NCI-H1092 (cell line): ENCODE measurements at regions not wholly inside any gene's neighbourhood (a gene's known extent, or its start where the extent isn't known, plus 50 kb on each side); places are given as distances from the start of the nearest gene placed in this dataset.

Experiments used
- DNase-seq: peaks from one replicate; lab custom pipeline; 2025; lab: John Stamatoyannopoulos, UW

DNA sequence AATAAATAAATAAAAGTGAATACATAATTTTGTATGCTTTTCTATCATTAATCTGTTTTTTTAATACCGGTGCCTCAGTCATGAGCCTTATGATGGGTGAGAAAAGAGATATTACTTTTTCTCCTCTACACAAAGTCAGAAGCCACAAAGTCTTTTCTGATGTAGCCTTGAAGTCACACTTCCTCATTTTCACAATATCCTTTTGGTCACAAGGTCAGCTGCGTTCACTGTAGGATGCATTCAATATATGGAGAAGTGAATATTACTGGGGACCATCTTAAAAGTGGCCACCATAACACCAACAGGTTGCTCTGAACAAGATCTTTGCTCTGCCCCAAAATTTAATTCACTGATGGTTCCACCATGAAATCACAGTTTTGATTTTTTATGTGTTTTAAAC lies 83.3 kb upstream of the TNR start:
- DNase-seq: no peak

DNA sequence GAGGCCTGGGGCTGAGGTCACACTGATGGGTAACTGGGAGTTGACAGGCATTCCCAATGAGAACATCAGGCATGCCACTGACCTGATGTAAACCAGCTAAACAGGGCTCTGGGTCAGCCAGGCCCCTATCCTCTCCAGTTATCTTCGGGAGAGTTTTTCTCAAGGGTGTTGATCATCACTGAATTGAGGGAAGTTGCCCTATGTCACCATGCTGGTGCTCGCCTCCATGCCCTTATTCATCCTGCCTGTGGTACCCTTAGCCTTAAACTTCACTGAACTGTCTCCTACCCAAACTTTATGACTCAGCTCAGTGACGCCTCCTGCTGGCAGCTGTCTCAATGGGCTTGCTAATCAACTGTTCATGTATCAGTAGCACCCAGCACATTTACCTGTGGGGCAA lies 80.7 kb upstream of the TNR start:
- DNase-seq: no peak

DNA sequence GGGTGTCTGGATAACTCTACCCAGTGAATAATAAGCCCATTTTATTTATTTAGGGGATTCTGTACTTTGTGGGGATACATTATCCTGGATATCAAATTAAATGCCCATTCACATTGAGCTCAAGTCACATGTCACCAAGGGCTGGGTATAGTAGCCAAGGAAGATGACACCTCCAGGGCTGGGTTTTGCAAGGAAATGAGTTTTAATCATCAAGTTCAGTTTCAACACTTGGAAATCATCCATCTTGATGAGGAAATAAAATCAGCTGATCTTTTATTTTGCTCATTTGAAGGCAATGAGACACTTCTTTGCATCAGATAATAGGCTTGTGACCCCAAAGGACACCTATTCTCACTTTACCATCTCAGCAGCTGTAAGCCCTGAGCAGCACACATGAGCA lies 80.0 kb upstream of the TNR start:
- no peak for DNase-seq

DNA sequence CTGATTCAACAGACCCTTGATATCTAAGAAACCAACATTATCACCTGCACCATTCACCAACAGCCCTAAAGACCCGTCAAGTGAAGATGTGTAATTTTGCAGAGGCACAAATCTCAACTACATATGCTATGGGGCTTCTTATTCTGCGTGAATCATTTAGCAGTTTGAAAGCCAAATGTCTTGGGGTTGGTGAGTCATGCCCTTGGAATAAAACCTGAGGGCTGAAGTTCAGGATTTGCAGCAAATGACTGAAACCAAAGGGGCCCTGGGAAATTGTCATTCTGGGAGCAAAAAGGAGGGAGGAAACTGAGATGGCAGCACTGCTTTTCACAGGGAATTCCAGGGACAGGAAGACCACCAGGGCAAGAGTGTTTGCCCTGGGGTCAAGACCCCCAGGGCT lies 79.2 kb upstream of the TNR start:
- no peak for DNase-seq

DNA sequence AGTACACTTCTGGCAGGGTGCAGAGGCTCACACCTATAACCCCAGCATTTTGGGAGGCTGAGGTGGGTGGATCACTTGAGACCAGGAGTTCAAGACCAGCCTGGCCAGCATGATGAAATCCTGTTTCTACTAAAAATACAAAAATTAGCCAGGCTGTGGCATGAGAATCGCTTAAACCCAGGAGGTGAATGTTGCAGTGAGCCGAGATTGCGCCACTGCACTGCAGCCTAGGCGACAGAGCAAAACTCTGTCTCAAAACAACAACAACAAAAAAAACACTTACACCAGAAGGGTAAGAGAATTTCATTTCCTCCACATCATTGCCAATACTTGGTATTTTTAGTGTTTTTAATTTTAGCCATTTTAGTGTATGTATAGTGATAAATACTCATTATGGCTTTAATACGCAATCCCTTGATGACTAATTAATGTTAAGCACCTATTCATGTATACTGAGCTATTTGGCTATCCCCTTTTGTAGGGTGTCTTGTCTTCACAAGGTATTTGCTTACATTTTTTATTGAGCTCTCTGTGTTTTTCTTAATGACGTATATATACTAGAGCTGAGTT lies 77.1 kb upstream of the TNR start:
- DNase-seq: no peak

DNA sequence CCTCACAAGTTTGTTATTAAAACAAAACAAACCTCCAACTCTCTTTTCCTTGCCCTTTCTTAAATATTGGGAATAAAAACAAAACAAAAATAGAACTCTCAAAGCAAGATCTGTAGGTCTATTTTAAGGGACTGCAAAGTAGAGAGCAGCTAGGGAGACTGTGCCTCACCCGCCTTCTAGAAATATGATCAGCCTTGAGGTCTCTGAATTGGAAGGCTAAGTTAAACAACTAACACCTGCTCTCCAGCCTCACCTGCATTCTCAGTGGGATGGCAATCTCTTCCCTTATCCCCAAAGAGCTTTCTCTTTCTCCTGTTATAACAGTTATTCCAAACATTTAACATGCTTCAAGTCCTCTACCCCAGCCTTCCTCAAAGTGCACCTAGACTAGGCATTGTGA lies 75.5 kb upstream of the TNR start:
- no peak for DNase-seq

DNA sequence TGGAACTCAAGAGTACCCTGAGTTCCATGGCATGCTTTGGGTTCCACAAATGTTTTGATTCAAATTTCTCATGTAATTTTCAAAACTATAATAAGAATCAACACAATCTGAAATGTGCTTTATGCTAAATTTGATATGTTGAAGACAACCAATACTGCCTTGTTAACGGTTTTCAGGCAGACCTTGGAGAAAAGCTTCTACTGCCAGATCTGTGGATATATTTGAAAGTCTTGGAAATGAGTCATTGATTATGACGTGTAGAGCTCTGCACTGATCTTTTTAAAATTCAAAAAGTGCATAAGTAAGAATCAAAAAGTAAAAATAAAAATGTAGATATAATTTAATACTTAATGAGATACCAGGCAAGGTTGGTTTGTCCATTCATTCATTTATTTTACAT lies 74.0 kb upstream of the TNR start:
- no peak for DNase-seq

DNA sequence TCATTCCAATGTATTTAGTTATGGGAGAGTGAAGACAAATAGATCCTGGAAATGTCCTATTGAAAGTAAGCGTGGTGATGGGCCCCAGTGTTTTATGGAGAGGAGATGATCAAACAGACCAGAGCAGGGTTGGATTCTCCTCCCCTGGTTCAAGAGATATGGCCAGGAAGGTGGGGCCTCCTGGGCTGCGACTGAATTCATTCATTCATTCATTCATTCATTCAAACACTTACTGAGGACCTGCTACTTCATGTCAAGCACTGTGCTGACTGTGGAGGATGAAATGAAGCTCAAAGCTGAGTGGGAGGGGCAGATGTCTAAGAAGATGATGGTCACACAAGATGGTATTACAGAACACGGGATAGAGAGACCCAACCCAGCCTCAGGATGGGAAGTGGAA lies 71.5 kb upstream of the TNR start:
- DNase-seq: no peak

DNA sequence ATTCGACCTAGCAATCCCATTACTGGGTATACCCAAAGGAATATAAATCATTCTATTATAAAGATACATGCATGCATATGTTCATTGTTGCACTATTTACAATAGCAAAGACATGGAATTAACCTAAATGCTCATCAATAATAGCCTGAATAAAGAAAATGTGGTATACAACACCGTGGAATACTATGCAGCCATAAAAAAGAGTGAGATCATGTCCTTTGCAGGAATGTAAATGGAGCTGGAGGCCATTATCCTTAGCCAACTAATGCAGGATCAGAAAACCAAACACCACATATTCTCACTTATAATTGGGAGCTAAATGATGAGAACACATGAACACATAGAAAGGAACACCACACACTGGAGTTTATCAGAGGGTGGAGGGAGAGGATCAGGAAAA lies 69.5 kb upstream of the TNR start:
- no peak for DNase-seq

DNA sequence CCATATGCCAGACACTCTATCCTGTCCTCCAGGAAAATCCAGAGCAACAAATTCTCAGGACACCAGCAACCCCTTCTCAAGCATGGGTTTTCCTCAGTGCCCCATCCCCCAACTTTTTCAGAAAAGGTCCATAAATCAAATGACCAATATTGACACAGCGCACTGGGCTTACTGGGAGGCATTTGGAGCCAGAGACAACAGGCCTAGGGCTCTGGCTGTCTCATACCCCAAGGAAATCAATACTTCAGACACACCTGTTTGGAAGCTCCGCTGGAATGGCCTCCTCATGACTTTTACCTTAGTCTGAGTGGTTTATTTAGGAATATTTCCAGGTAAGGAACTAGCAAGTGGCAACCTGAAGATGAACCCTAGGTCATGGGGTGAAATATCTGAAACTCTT lies 66.9 kb upstream of the TNR start:
- no peak for DNase-seq

DNA sequence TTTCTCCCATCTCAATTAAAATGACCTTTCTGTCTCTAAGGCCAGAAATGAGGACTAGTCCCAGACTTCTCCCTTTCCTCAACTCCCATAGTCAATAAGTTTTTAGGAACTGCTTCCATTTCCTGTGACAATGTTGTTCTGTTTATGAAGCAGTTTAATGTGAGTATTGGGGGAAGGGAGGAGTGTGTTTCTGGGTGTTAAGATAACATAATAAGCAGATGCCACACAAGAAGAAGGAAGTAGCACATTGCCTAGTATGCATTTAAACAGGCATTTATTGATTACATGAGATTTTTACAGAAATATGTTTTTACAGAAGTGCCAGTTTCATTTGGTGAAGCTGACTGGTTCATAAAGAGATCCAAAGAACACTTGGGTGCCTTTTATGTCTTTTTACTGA lies 65.6 kb upstream of the TNR start:
- no peak for DNase-seq

DNA sequence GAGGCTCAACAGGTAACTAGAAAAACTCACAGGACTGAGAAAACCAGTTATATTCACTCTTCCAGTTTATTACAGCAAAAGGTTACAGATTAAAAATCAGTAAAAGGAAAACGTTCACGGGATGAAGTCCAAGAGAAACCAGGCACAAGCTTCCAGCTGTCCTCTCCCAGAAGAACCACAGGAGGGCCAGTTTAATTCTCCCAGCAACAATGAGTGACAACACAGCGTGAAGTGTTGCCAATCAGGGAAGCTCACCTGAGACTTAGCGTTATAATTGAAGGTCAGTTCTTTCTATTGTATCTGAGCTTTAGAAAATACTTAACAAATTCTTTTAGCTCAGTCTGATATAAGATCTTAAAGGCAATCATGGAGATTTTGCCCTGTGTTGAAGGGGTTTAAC lies 65.2 kb upstream of the TNR start:
- DNase-seq: no peak

DNA sequence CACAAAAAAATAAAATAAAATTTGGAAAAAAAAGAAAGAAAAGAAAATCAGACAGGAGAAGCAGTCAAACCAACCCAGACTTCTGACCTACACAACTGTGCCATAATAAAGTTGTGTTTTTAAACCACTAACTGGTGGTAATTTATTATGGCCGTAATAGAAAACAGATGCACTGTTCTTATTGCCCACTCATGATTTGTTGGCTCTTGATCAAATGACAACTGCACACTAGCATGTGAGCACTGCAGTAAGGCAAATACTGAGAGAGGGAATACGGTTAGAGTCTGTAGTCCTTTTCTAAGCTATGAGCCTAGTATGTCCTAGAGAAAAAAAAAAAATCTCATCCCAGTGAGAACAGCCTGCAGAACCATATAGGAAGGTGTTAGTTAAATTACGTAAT lies 61.2 kb upstream of the TNR start:
- DNase-seq: no peak

DNA sequence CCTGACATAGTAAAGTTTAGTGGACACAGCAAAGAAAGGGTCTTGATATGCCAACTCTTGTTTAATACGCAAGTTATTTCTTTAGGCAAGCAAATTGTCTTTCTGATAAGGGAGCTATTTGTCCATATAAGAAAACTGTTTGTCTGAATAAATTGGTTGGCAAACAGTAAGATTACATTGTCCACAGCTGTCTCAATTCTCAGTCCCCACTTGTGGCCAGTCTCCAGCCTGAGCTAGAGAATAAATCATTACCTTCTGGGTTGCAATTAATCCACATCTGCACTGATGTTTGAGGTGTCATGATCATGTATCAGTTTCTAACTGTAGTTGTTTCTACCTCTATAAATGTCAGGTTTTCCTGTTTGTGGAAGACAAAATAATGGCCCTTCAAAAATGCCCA lies 60.0 kb upstream of the TNR start:
- DNase-seq: no peak

DNA sequence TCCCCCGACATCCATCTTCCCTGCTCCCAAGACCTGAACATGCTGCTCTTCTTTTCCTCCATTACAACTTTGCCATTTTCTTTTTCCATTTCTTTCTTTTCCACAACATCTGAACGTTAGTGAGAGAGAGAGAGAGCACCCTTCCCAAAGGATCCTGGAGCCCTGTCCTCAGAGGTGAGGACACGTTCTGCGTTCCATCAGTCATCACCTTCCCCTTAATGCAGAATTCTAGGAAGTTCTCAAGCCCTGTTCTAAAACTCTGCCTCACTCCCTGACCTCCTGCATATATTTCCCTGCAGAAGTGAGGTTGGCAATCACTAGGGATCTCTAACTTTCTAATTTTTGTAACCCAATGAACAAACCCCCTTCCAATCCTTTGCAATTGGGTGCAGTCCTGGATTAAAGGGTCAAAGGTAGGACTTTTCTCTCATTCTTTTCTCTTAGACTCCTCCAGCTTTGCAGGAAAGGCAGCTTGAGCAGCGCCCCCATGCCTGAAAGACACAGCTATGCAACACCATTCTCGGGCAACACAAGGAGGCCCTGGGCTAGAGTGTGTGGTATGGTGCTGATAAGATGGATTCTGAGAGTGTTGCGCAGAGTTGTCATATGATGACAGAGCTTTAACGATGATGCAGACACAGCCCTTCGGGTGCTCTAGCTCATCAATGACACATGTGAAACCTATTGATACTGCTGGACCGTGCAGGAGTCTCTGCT lies 59.2 kb upstream of the TNR start:
- no peak for DNase-seq

DNA sequence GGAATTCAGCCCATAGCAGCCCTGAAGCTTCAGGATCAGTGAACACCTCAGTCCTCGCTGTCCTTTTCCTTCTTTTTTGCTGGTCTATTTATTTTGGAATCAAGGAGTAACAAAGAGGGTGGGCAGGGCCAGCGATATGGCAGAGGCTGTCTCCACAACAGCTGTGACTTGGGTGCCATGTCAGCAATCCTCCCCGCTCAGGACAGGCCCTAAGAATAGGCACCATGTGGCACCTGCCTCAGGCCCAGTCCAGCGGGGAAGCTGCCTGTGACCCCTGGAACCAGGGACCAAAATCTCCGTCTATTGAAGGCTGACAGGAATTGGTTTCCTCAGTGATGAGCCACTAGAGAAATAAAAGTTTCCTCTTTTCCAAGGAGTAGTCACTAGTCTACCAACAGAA lies 58.6 kb upstream of the TNR start:
- no peak for DNase-seq

DNA sequence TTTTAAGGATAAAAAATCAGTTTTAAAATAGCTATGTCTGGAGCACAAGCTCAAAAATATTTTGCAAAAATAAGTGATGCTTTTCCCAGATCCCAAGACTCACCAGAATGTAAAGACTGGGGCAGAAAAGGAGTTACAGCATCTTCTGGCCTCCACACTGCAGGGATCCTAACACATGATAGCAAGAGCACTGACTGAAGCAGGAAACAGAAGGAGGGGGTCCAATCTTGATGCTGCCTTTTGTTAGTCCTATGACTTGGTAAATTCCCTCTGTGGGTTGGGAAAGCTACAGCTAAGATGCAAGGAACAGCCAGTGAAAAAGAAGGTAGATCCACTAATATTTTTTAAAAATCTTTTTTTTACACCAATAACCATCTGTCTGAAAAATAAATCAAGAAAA lies 54.2 kb upstream of the TNR start:
- no peak for DNase-seq

DNA sequence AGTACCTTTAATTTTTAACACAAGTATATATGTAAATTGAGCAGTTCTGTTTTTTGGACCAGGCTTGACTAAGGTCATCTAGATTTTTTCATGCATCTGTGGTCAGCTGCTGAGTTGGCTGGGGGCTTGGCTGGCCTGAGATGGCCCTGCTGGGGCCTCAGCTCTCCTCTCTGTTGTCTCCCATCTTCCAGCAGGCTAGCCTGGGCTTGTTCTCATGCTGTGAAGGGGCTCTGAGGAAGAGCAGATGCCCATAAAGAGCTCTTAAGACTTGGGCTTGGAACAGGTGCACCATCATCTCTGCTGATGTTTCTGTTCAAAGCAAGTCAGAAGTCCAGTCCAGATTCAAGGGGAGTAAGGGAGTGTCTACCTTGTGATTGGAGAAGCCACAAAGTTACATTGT lies 51.2 kb upstream of the TNR start:
- DNase-seq: no peak

DNA sequence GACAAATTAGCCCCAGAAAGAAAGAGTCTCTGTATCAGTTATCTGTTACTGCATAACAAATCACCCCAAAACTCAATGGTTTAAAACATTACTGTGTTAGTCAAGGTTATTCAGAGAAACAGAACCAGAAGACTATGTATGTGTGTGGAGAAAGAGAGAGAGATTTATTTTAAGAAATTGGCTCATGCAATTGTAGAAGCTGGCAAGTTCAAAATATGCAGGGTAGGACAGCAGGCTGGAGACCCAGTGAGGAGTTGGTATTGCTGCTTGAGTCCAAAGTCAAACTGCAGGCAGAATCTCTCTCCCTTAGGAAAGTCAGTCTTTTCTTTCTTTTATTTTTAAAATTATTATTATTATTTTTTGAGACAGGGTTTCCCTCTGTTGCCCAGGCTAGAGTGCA lies 50.2 kb upstream of the TNR start:
- DNase-seq: no peak
